NCI-H524 treated with DMSO at 0.1 percent for 48 hours (cell line): ENCODE measurements at regions not wholly inside any gene's neighbourhood (a gene's known extent, or its start where the extent isn't known, plus 50 kb on each side); places are given as distances from the start of the nearest gene placed in this dataset.

Source experiments
- DNase-seq: peaks from one replicate; lab custom pipeline; 2025; lab: John Stamatoyannopoulos, UW

DNA sequence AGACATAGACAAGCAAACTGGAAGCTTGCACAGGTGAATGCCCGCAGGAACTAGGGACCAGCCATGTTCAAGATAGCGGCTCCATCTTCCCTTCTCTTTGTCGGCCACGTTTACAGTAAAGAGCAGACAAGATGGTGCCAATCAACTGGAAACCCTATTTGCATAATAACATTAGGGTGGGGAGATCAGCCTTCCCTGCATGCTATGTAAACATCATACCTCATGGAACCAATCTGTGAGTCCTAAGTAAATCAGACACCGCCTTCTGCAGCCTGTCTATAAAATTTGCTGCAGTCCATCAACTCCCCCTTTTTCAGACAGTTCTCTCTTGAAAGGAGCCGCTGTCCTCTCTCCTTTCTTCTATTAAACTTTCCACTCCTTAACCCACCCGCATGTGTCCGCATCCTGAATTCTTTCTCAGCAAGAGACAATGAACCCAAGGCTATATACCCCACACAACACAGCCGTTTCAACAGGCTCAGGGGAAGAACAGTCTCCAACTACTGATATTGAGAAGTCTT lies 384.4 kb downstream of the EIPR1 start:
- DNase-seq = no peak

DNA sequence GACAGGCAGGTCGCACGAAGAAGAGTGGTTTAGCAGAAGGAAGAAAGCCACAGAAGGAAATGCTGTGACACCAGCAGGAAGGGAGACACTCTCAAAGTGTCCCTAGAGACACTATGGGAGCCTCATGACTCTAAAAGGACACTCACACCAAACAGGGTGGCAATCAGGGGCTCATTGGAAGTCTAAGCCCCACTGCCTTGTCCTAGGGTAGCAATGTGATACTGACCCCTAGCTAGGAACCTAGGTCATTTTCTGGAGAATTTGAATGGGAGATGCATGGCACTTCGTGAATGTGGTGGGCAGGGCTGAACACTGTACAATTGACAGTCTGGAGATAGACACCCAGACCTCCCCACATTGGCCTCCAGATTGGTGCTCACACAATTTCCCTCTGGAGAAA lies 385.0 kb downstream of the EIPR1 start:
- DNase-seq = no peak

DNA sequence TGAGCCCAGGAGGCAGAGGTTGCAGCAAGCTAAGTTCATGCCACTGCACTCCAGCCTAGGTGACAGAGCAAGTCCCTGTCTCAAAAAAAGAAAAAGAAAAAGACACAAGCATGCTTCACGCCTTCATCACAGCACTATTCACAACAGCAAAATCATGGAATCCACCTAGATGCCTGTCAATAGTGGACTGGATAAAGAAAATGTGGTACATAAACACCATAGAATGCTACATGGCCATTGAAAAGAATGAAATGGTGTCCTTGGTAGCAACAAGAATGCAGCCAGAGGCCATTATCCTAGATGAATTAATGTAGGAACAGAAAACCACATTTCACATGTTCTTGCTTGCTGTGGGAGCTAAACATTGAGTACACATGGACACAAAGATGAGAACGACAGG lies 392.6 kb downstream of the EIPR1 start:
- DNase-seq = no peak

DNA sequence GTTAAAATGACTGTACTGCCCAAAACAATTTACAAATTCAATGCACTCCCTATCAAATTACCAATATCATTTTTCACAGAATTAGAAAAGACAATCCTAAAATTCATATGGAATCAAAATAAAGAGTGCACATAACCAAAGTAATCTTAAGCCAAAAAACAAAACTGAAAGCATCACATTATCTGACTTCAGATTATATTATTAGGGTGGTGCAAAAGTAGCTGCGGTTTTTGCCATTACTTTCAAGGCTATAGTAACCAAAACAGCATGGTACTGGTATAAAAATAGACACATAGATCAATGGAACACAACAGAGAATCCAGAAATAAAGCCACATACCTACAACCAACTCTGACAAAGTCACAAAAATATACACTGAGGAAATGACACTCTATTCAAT lies 396.6 kb downstream of the EIPR1 start:
- no peak for DNase-seq

DNA sequence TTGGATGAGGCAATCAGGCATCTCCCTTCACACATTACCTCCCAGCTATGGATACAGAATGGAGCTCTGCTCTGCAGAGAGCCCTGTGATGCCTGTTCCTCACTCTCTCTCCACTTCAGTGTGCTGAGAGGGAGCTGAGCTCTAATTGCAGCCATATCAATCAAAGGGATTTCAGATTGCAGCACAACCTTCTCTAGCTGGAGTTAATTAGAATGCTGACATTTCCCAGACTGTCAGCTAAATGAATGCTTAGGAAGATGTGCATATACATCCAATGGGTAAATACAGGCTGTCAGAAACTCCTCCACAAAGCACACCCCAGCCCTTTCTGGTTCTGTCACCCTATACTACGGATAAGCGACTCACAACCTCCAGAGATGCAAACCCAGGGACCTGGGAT lies 402.6 kb downstream of the EIPR1 start:
- no peak for DNase-seq

DNA sequence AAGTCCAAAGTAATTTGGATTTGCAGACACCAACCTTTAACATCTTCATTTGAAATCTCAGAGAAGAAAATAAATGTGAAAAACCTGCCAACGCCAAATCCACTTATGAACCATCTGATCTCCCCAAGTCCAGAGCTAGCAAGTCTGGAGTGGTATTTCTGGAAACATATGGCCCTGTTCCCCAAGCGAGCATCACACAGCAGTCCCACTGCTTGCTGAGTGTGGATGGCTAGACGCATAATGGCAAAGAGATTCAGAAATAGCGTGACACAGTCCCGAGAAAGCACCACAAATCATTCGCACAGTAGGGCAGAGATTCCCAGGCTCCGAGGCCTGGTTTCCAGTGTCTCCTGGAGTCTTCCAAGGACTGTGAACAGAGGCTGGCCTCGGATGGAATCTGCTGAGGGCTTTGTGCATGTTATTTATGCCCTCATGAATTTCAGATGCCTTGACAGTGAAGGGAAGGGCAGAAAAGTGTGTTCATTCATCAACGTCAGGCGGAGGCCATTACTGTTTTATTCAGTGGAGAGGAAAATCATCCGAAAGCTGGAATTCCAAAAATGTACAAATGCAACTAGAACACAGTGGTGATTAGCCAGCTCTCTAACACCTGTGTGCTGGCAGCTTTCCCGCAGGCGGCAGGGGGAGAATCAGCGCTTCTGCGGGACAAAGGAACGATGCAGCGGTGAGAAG lies 417.0 kb downstream of the EIPR1 start:
- DNase-seq = peak; percentile 54

DNA sequence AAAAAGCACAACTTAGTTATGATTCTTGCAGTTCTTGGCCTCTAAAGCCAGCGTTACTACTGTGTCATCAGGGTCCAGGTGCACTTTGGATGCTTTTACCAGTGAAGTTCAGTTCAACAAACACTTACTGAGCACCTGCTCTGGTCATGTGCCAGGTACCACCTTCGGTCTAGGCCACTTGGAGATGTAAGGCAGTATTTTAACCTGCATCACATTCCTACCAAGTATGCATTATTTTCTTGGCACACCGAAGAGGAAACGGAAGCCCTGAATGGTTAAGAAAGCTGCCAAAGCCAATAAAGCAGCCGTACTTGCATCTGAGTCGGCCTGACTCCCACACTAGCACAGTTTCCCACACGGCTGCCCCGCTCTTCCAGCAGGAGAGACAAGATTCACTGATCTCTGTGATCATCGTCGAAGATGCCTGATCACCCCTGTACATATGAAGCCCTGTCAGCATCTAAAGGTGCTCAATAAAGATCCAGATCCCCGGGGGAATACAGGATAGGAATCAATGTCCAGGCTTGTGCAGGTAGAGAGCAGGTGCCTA lies 427.1 kb downstream of the EIPR1 start:
- DNase-seq = no peak

DNA sequence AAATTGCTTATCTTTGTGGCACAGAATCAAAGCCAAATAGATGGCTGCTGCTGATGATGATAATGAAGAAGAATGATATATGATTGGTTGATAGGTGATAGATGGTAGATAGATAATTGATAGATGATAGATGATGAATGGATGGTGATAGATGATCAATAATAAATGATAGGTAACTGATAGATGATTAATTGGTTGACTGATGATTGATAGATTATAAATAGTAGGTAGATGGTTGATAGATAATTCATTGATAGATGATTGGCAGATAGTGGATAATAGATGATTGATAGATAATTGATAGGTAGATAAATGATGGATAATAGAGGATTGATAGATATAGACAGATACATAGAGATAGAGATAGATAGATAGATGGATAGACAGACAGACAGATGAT lies 430.2 kb downstream of the EIPR1 start:
- DNase-seq = no peak

DNA sequence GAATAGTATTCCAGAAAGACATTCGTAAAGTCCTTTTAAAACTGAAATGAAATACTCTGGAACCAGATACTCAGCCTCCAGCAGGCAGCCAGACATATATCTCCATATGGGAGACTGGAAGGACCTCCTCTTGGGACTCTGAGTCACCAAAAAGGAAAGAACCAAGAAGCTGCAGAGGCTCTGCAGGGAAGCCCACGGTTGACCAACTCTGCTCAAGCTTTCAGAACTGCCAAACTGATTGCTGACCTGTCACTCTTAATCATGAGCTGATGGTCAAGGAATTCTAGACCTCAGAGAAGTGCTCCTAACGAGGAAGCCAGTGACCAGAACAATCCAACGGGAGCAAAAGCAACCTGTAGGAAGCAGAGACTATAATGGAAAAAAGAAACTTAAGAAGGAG lies 434.7 kb downstream of the EIPR1 start:
- DNase-seq = no peak

DNA sequence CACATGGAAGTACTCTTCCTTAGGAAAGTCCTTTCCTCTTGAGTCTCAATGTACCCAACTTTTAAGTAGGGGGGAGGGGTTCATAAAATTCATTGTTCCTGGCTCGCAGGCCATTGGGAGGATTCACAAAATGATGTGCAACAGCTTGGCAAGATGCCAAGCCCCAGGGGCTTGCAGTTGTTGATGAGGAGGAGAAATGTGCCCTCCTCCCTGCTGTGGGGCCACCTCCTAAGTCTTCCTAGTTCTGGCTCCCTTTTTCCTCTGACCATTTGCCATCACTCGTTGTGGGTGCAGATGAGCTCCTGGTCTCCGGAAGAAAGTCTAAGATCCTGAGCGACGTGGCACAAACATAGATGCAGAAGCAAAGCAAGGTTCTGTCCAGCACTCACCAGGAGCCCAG lies 435.4 kb downstream of the EIPR1 start:
- no peak for DNase-seq

DNA sequence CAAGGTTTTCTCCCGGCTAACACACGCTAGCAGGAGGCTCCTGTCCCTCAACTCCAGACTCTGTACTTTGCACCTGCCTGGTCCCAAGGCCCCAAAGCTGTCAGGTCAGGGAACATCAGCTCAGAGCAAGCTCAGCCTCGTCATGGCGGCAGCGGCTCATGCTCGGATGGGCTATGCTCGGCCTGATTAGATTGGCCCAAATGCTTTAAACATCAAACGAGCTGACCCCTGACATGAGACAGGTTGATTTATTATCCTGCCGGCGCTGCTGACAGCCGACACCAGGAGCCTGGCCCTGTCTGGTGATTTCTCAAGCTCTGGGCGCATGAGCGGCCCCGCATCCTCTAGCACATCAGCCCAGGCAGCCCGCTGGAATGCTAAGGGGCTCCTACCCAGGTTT lies 436.4 kb downstream of the EIPR1 start:
- no peak for DNase-seq

DNA sequence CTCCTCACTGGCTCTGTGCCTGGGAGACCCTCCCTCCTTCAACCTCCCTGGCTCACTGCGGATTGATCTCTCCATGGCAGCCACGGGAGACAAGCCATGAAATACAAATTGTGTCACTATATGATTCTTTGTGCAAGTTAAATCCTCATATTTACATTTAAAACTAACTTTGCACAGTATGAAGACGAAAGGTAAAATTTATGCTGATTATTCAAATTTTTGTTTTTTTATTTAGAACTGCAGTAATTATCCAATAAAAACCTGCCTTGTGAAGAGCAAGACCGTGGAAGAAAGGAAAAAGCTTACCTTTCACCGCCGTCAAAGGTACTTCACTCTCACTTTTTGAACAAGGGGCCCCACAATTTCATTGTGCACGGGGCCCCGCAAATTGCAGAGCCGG lies 436.9 kb downstream of the EIPR1 start:
- DNase-seq = no peak

DNA sequence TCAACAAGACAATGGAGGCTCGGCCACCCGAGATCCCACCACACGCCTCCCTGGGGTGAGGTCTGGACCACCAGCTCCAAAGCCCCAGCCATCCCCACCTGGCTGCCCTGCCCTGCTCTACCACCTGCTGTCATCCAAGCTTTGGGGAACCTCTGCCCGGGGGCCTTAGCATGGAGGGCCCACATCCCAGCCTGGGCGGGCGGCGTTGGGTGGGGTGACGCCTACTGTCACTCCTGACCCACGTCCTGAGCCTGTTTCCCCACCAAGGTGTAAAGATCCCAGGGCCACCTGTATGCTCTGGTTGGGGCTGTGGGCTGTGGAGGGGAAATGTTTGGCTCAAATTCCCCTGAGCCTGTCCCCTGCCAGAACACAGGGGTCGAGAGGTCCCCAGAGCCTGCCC lies 437.6 kb downstream of the EIPR1 start:
- no peak for DNase-seq

DNA sequence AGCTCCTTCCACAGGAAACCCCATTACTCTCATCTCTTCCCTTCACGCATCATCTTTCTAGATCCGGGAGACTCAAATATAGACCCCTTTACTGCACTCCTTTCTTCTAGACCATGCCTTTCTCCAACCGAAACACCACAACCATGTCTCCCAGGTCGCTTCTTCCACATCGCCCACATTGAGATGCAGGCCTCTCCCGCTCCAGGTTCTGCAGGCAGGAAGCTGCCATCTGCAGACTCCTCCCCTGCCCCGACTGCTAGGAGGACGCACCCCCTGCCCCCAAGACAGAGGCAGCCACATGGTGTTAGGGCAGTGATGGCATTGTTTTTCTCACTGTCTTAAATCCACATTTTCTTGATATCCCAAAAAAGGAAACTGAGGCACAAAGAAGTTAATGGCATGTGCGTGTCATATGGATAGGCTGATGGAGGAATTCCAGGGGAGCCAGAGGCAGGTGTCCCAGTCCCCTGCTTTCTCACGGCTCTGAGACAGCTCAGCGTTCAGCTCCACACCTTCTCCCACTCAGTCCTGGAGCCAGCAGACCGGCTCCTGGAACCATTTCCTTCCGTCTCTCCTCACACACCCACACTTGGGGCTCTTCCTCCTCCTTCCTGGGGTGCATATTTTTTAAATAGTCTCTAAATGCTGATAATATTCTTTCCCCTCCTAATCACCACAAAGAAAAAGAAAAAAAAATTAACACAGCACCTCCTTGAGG lies 438.4 kb downstream of the EIPR1 start:
- no peak for DNase-seq

DNA sequence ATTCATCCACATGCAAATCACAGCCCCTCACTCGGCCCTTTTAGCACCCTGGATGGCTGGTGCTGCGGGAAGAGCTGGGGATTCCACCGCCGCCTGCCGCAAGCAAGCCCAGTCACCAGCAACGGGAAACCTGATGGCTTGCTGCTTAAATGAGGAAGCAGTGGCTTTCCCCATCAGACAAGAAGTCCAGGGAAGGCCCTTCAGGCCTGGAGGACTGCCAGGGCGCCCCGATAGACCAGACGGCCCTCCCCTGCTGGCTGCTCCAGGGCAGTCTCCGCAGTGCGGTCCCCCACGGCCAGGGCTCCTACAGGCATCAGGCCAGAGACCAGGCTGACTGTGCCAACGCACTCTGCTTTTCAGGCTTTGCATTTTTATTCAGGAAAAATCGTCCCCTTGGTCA lies 439.1 kb downstream of the EIPR1 start:
- DNase-seq = no peak

DNA sequence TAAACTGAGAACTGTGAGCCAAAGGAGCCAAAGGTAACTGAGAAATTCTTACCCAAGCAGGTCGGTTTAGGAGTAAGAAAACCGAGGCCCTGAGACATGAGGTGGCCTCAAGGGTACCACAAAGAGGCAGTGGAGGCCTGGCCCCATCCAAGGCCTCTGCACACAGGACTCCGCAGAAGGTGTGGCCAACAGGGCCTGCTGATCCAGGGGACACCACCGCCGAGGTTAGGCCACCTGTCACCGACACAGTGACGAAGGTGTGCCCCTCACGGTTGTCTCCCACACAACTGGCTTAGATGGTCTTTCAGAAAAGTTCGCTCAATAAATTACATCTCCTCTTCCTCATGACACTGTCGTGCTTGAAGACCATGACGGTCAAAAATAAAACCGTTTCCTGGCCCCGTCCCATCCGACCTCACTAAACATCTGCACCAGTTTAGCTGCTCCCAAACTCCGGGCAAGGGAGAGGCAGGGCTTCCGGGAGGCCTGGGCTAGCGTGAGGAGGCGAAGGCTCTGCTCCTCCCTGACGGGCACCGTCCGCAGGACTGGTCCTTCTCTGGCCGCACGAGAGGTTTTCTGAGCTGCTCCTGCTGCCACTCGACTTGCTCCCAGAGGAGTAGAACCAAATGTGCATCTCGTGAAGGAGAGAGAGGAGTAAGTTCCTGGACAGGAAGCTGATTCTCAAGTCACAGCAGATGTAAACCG lies 442.0 kb downstream of the EIPR1 start:
- no peak for DNase-seq

DNA sequence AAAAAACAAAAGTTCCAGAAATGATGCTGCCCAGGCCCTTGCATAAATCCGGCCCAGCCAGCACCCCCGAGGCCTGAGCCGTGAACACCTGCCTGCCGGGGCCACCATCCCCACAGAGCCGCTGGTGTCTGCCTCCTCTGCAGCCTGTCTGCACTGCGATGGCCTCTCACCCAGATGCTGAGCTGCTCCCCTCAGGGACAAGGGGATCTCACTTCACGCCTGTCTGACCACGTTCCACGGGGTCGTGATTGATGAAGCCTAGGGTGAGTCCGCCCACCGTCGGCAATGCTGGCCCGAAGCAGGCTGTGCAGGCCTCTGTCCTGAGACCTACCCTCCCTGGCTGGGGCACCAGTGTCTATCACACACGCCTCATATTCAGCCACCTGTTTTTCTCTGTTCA lies 444.2 kb downstream of the EIPR1 start:
- DNase-seq = no peak

DNA sequence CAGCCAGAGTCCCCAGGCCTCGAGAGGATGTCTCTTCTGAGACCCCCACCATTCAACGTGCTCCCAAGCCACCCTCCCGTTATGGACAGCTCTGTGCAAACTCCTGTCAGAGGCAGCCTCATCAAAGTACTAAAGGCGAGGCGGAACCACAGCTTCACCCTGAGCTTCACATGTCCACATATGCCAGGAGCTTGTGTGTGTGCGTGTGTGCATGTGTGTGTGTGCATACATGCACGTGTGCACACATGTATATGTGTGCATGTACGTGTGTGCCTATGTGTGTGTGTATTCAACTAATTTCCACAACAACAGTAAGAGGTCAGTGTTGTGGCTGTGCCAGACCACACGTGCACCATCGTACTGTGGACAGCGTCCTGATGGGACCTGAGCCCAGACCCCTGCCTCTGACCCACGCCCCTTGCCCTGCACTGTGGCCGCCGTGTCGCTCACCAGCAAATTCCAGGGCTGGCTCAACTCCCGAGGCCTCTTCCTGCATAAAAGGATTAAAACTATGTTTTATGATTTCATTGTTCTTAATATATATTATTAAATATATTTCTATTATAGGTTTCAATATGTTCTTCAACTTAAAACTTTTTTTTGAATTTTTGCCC lies 444.8 kb downstream of the EIPR1 start:
- DNase-seq = no peak

DNA sequence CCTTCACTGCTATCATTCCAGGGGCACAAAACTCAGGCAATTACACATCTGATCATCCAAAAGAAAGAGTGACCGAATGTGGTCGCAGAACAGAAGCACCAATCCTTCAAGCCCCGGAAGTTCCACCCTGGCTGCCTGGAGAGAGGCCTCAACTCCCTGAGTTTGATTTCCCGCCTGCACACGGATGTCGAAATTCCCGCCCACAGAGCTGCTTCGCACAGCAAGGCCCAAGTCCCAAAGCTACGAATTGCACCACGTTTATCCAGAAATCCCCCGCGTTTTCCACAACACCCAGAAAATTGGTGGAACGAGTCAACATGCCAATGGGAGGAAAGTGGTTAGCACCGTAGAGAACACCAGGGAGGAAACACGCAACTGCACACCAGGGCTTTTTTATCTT lies 445.4 kb downstream of the EIPR1 start:
- no peak for DNase-seq

DNA sequence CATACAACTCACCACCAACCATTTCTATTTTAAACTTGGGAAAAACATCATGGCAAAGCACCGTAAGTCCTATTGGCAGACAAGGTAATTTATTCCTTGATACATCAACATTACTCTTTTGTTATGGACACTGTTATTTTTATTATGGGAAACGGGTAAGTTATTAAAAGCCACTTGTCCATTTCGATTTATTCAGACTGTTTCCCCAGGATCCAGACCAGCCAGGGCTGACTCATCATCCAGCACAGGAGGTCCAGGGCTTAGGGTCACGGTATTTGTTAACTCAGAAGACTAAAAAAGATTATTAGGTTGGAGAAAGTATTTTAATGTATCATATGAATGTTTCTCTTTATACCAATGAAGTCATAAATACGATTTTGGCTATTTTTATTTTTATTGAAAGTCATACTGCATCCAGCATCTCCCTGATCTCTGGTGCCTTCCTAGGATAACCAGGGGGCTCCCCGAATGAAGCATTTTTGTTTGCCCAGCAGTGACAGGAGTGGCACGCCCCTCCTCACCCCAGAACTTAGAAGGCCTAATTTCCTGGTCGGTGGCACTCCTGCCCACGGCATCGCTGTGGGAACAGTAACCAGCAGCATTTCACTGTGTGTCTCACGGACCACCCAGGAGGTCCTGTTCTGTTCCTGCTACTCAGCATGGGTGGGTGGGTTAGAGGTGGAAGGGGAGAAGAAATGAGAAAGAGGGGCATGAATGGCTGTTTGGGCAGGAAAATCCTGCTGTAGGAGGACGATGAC lies 446.1 kb downstream of the EIPR1 start:
- DNase-seq = no peak

DNA sequence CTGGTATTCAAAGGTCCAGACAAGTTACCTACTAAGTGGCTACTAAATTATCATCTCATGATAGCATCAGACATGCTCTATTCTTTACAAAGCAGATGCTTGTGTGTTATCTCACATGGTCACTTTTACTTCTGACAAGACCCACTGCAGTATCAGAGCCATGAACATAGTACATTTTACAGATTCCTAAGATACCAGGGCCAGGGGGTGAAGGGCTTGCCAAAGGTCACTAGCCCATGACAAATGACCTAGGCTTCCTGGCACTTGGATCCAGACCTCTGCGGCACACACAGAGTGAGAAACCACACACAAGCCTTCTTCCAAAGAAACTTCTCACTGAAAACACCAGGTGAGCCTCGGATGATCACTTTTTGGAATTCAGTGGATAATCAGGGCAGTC lies 446.8 kb downstream of the EIPR1 start:
- no peak for DNase-seq

DNA sequence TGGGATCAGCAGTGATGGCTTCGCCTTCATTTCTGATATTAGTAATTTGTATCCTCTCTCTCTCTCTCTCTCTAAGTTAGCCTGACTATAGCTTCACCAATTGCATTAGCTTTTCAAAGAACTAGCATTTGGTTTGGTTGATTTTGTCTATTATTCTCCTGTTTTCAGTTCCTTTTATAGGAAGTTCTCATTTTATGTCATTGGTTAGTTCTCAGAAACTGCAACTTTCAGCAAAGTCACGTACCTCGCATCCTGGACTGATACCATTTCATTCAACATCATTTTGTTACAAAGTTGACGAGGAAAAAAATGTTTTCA lies 450.8 kb downstream of the EIPR1 start:
- no peak for DNase-seq
